NCI-H1417 (cell line): ENCODE measurements at regions not wholly inside any gene's neighbourhood (a gene's known extent, or its start where the extent isn't known, plus 50 kb on each side); places are given as distances from the start of the nearest gene placed in this dataset.

ENCODE experiments used
- DNase-seq, 3 experiments: peaks; one replicate each; lab custom pipeline; 2025; lab: John Stamatoyannopoulos, UW

DNA sequence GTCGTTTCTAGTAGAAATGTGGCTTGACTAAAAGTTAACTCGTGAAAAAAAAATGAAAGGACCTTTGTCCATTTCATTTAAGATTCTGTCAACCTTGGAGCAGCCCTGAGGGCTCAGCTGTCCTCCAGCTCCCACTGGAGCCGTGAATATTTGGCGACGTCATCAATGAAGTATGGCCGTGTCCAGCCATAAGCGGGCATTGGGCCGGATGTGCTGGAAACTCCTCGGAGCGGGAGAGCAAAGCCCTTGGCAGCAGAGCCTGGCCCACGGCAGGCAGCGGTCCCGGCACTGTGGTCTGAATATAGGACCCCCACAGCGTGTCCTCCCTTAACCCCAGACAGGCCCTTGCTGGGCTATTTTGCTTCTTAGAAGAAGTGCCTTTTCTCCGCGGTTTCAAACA, 50.0 kb downstream of the JAKMIP3 start:
- DNase-seq: no peak

- no peak for DNase-seq
Measured at GRCh38 chr10:132117146-132117545, 51.4 kb downstream of the JAKMIP3 start.

DNA sequence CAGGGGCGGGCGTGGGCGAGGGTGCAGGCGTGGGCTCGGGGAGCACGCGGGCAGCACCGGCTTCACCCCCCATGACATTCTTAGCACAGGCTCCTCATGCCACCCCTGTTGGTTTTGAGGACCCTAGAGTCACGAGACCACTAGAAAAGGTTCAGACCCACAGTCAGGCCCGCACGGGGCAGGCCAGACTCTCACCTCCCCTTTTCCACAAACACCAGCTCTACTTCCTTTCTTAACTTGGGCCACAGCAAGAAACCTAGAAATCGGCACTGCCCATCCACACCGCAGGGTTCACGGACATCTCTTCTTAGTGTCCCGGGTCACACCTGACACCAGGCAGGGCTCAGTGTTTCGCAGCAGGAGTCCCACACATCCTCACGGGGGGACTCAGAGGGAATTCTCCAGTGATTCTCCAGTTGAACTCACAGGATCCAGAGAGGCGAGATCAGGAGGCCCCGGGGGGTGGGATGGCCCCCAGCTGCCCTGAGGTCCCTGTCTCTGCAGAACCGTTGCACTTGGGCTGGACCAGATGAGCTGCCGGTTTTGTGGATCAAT, 52.0 kb downstream of the JAKMIP3 start:
- no peak for DNase-seq

- DNase-seq: no peak
Measured at GRCh38 chr10:132118366-132118765, 52.6 kb downstream of the JAKMIP3 start.

DNA sequence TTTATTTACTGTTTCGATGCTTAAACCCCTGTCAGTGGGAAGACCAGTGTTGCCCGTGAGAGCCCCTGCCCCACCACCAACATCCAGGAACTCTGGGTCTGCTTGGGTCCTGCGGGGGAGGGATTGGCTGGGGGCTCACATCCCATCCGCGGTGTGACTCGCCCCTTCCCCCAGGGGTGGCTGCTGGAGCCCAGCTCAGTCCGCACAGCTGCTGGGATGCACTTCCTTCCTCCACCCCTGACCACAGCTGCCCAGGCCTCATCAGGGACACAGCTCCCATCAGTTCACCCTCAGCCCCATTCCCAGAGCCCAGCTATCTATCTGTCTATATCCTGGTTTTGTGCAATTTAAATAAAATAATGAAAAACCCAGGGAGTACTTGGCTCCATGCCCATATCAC, 54.5 kb downstream of the JAKMIP3 start:
- DNase-seq: no peak

GRCh38 chr10:132120734-132121510, 55.2 kb downstream of the JAKMIP3 start:
- peak in 2 of 3 experiments; percentile 61 to 70 for DNase-seq

DNA sequence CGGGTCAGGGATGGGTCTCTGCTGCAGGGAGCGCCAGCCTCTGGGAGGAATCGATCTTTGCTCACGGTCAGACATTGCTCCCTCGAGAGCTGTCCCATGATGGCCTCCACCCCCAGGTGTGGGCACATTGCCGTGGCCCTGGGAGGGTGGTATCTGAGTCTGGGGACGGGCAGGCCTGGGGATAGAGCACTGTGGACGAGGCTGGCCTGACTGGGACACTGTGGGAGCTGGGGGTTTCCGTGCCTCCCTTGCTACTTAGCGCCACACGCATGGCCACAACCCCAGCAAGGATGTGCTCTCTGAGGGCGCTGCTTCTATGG, 55.7 kb downstream of the JAKMIP3 start:
- no peak for DNase-seq

- no peak for DNase-seq
Measured at GRCh38 chr10:132122097-132122861, 56.5 kb downstream of the JAKMIP3 start.

DNA sequence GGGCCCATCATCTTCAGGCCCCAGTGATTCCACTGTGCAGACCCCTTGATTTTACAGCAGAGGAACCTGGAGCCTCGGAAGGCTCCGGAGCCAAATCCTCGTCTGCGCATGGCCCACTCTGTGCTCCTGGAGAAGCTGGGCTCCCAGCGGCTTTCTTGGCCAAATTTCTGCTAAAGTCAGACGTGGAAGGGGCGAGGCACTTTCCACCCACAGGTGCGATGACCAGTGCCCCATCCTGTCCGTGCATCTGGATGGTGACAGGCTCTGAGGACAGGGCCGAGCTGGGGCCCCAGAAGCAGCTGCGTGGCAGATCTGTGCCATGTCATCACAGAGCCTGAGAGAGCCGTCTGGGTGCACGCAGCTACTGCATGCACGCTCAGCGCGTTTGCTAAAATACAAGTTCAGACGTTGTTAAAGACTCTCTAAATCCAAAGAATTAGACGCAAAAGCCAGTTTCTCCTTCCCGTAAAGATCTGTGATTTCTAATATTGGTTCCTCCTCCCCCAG, 57.2 kb downstream of the JAKMIP3 start:
- no peak for DNase-seq

DNA sequence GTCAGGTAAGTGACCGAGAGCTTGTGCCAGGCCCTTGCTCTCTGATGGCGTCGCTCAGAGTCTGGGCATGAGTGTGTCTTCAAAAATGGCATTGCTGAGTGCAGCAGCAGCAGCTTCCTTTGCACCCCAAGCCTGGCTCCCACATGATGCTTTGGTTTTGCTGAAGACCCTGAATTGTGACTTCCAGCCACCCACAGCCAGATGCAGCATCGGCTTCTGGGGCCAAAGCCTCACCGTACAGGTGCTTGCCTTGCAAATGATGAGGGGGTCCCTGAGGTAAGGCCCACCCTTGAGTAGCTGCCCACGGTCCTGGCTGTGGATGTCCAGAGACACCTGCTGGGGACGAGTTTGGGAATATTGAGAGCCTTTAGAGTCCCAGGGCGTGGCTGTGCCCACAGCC, 57.9 kb downstream of the JAKMIP3 start:
- no peak for DNase-seq

- no peak for DNase-seq
Measured at GRCh38 chr10:132124201-132124920, 58.6 kb downstream of the JAKMIP3 start.

DNA sequence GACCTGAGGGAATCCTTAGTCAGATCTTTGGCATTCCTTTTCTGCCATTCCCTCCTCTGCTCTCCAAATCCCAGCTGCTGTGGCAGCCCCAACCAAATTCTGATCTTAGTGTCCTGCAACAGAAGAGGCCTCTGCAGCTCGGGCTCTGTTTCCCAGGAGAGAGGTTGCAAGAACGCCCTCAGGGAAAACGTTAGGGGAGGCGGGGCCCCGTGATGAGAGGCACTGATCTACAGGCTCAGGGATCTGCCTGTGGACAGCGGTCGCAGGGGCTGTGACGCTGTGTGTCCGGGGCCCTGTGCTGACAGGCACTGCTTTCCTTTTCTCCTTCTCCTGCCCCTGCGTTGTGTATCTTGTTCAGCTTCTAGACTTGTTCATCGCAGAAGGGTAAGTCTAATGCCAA, 57.3 kb upstream of the DPYSL4 start:
- no peak for DNase-seq

GRCh38 chr10:132130286-132131265, 56.2 kb upstream of the DPYSL4 start:
- DNase-seq: no peak

DNA sequence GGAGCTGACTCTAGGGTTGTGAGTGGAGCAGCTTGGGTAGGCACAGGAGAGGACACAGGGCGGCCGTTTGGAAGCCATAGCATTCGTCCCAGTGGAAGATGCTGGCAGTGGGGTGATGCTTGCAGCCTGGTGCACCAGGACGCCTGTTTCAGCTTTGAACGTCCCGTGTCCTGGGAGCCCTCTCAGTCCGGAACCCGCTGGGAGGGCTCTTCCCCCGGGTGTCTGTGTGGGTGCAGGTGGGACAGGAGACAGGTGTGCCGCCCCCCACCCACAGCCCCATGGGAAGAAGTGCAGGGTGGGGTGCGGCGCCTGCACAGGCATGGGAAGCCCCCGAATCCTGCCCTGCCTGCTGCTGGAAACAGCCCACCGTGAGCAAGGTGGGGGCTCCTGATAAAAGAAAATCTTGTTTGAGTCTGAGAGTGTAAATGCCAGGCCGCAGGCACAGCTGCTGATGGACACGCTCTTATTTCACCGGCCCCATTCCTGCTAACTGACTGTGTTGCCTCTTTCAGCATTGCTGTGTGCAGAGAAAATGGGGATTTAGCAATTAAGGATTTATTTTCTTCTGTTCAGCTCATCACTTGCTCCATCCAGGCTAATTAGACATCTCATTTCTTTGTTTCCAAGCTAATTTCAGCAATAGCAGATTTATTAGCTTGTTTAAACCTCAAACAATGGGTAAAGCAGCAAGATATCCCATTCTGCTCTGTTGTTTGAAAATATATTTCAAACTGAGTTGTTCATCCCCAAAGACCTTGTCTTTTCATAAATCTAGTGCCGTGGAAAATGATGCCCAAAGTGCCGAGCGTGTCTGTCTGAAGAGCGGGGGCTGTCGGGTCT, 54.9 kb upstream of the DPYSL4 start:
- DNase-seq: no peak

GRCh38 chr10:132132421-132132841, 54.3 kb upstream of the DPYSL4 start:
- no peak for DNase-seq

GRCh38 chr10:132133005-132133404, 53.7 kb upstream of the DPYSL4 start:
- DNase-seq: peak in 1 of 3 experiments; percentile 30

- DNase-seq: no peak
Measured at GRCh38 chr10:132133449-132134240, 53.1 kb upstream of the DPYSL4 start.

- DNase-seq: no peak
Measured at GRCh38 chr10:132134241-132135052, 52.3 kb upstream of the DPYSL4 start.
